B cell (primary cell): ENCODE measurements at regions not wholly inside any gene's neighbourhood (a gene's known extent, or its start where the extent isn't known, plus 50 kb on each side); places are given as distances from the start of the nearest gene placed in this dataset.

Experiments used
- CTCF ChIP-seq: fragments of 200-600 bp; IDR thresholded peaks from one replicate; pipeline ENCODE4 v1.8.0; 2022; ENCODE audit warnings: antibody characterized with exemption, mild to moderate bottlenecking
- EZH2 ChIP-seq: IDR thresholded peaks from 2 replicates; pipeline ENCODE4 v1.6.1; 2012; ENCODE audit warnings: borderline replicate concordance, low read depth, mild to moderate bottlenecking, moderate library complexity, low read length; ENCODE audit not compliant: insufficient read depth, poor library complexity, severe bottlenecking

GRCh38 chr16:86287664-86288201 lies 222.6 kb upstream of the FOXF1 start:
- TF ChIP-seq CTCF (no peak), EZH2 (no peak)
